IPS-15b (cell line): ENCODE measurements at regions not wholly inside any gene's neighbourhood (a gene's known extent, or its start where the extent isn't known, plus 50 kb on each side); places are given as distances from the start of the nearest gene placed in this dataset.
A peak's percentile ranks its signal among the peaks of the same experiment; 100 is the strongest.

Source experiments
- H3K27me3 ChIP-seq: one replicate; pipeline ENCODE4 v1.6.1; 2013; ENCODE audit warnings: low read length; ENCODE audit not compliant: control insufficient read depth, insufficient read depth
- H3K36me3 ChIP-seq: one replicate; pipeline ENCODE4 v1.6.1; 2013; ENCODE audit warnings: low read length; ENCODE audit not compliant: control insufficient read depth, insufficient read depth
- H3K4me1 ChIP-seq: one replicate; pipeline ENCODE4 v1.6.1; 2013; ENCODE audit warnings: mild to moderate bottlenecking, low read length; ENCODE audit not compliant: control insufficient read depth, insufficient read depth
- H3K4me3 ChIP-seq: one replicate; pipeline ENCODE4 v1.5.1; 2013; ENCODE audit warnings: low read depth, low read length
- H3K9ac ChIP-seq: one replicate; pipeline ENCODE4 v1.6.1; 2013; ENCODE audit warnings: low read depth, mild to moderate bottlenecking, low read length
- H3K9me3 ChIP-seq: one replicate; pipeline ENCODE4 v1.6.1; 2013; ENCODE audit warnings: mild to moderate bottlenecking, low read length; ENCODE audit not compliant: control insufficient read depth, insufficient read depth

GRCh38 chr5:10858945-10859344 is 97.9 kb upstream of the DAP start:
- peaks cover 15% of the 10 kb centered on the region for H3K27me3 ChIP-seq
- no peaks in the 10 kb centered on the region for H3K9me3 ChIP-seq
- no peak overlapping the region for H3K4me3 ChIP-seq
- H3K36me3 ChIP-seq = no peaks in the 10 kb centered on the region
- peaks cover 5% of the 10 kb centered on the region for H3K4me1 ChIP-seq
- no peak overlapping the region for H3K9ac ChIP-seq

- Histone ChIP-seq H3K36me3 (no peaks in the 10 kb centered on the region), H3K9me3 (no peaks in the 10 kb centered on the region), H3K4me1 (peaks cover 5% of the 10 kb centered on the region), H3K4me3 (no peak overlapping the region), H3K9ac (no peak overlapping the region), H3K27me3 (peaks cover 15% of the 10 kb centered on the region)
These were observed 97.3 kb upstream of the DAP start for GRCh38 chr5:10858307-10858706.

- H3K9ac ChIP-seq = no peak overlapping the region
- H3K27me3 ChIP-seq = peaks cover 15% of the 10 kb centered on the region
- peak overlapping the region; percentile 60 for H3K4me3 ChIP-seq
- H3K36me3 ChIP-seq = no peaks in the 10 kb centered on the region
- peaks cover 5% of the 10 kb centered on the region for H3K4me1 ChIP-seq
- H3K9me3 ChIP-seq = no peaks in the 10 kb centered on the region
These were observed 96.3 kb upstream of the DAP start for GRCh38 chr5:10857338-10857733.

- Histone ChIP-seq H3K9ac (no peak overlapping the region), H3K4me3 (peak overlapping the region; percentile 60), H3K9me3 (no peaks in the 10 kb centered on the region), H3K4me1 (peaks cover 5% of the 10 kb centered on the region), H3K27me3 (peaks cover 15% of the 10 kb centered on the region), H3K36me3 (no peaks in the 10 kb centered on the region)
These were observed 95.8 kb upstream of the DAP start for GRCh38 chr5:10856683-10857337.

GRCh38 chr5:10856071-10856470 is 95.0 kb upstream of the DAP start:
- no peak overlapping the region for H3K9ac ChIP-seq
- no peaks in the 10 kb centered on the region for H3K9me3 ChIP-seq
- no peak overlapping the region for H3K4me3 ChIP-seq
- H3K4me1 ChIP-seq = peaks cover 5% of the 10 kb centered on the region
- H3K36me3 ChIP-seq = no peaks in the 10 kb centered on the region
- peaks cover 15% of the 10 kb centered on the region for H3K27me3 ChIP-seq

- H3K4me1 ChIP-seq = peaks cover 5% of the 10 kb centered on the region
- H3K9me3 ChIP-seq = no peaks in the 10 kb centered on the region
- peaks cover 15% of the 10 kb centered on the region for H3K27me3 ChIP-seq
- H3K9ac ChIP-seq = no peak overlapping the region
- no peak overlapping the region for H3K4me3 ChIP-seq
- H3K36me3 ChIP-seq = no peaks in the 10 kb centered on the region
These were observed 93.7 kb upstream of the DAP start for GRCh38 chr5:10854506-10855277.

GRCh38 chr5:10853154-10853553 is 92.1 kb upstream of the DAP start:
- Histone ChIP-seq H3K9ac (no peak overlapping the region), H3K9me3 (no peaks in the 10 kb centered on the region), H3K36me3 (no peaks in the 10 kb centered on the region), H3K4me3 (no peak overlapping the region), H3K4me1 (peaks cover 5% of the 10 kb centered on the region), H3K27me3 (peaks cover 14% of the 10 kb centered on the region)

- Histone ChIP-seq H3K36me3 (no peaks in the 10 kb centered on the region), H3K9ac (no peak overlapping the region), H3K27me3 (no peaks in the 10 kb centered on the region), H3K4me3 (no peak overlapping the region), H3K9me3 (no peaks in the 10 kb centered on the region), H3K4me1 (no peaks in the 10 kb centered on the region)
These were observed 88.2 kb upstream of the DAP start for GRCh38 chr5:10849278-10849677.

- no peaks in the 10 kb centered on the region for H3K27me3 ChIP-seq
- no peaks in the 10 kb centered on the region for H3K4me1 ChIP-seq
- H3K4me3 ChIP-seq = no peak overlapping the region
- H3K9ac ChIP-seq = no peak overlapping the region
- no peaks in the 10 kb centered on the region for H3K9me3 ChIP-seq
- no peaks in the 10 kb centered on the region for H3K36me3 ChIP-seq
These were observed 83.0 kb upstream of the DAP start for GRCh38 chr5:10844016-10844415.

- no peak overlapping the region for H3K9ac ChIP-seq
- H3K4me3 ChIP-seq = no peak overlapping the region
- H3K4me1 ChIP-seq = no peaks in the 10 kb centered on the region
- no peaks in the 10 kb centered on the region for H3K36me3 ChIP-seq
- no peaks in the 10 kb centered on the region for H3K27me3 ChIP-seq
- H3K9me3 ChIP-seq = no peaks in the 10 kb centered on the region
These were observed 81.8 kb upstream of the DAP start for GRCh38 chr5:10842823-10843222.

- Histone ChIP-seq H3K9ac (no peak overlapping the region), H3K4me1 (no peaks in the 10 kb centered on the region), H3K9me3 (no peaks in the 10 kb centered on the region), H3K36me3 (no peaks in the 10 kb centered on the region), H3K27me3 (no peaks in the 10 kb centered on the region), H3K4me3 (no peak overlapping the region)
These were observed 79.0 kb upstream of the DAP start for GRCh38 chr5:10839916-10840599.

GRCh38 chr5:10839118-10839517 is 78.1 kb upstream of the DAP start:
- H3K9me3 ChIP-seq = no peaks in the 10 kb centered on the region
- H3K9ac ChIP-seq = no peak overlapping the region
- H3K36me3 ChIP-seq = no peaks in the 10 kb centered on the region
- H3K27me3 ChIP-seq = no peaks in the 10 kb centered on the region
- H3K4me1 ChIP-seq = no peaks in the 10 kb centered on the region
- H3K4me3 ChIP-seq = no peak overlapping the region
